Neural cell (in vitro differentiated cells): ENCODE measurements at regions not wholly inside any gene's neighbourhood (a gene's known extent, or its start where the extent isn't known, plus 50 kb on each side); places are given as distances from the start of the nearest gene placed in this dataset.

Experiments
- H2AFZ ChIP-seq: fragments of 200-600, 300-800 bp; sonication (generic), shearing (Covaris generic); 2 replicates; pipeline ENCODE4 v1.6.0; 2014; ENCODE audit warnings: low read depth, mild to moderate bottlenecking, antibody characterized with exemption, low read length, moderate library complexity
- H3F3A ChIP-seq: fragments of 200-600 bp; shearing (Covaris generic); 2 replicates; pipeline ENCODE4 v1.6.1; 2016; ENCODE audit warnings: mild to moderate bottlenecking, moderate library complexity, mixed read lengths, antibody characterized with exemption, low read length; ENCODE audit not compliant: insufficient read depth, poor library complexity, severe bottlenecking
- H3K27ac ChIP-seq: fragments of 200-600, 300-800 bp; sonication (generic), shearing (Covaris generic); 2 replicates; pipeline ENCODE4 v1.5.1; 2014; ENCODE audit warnings: mild to moderate bottlenecking, low read length, moderate library complexity
- H3K27me3 ChIP-seq: fragments of 300-800, 200-600 bp; sonication (generic), shearing (Covaris generic); 2 replicates; pipeline ENCODE4 v1.6.0; 2014; ENCODE audit warnings: mild to moderate bottlenecking, low read depth, low read length, moderate library complexity; ENCODE audit not compliant: insufficient read depth
- H3K36me3 ChIP-seq: fragments of 300-800, 200-600 bp; sonication (generic), shearing (Covaris generic); 2 replicates; pipeline ENCODE4 v1.5.1; 2014; ENCODE audit warnings: mild to moderate bottlenecking, antibody characterized with exemption, low read length, moderate library complexity; ENCODE audit not compliant: insufficient read depth
- H3K4me2 ChIP-seq: fragments of 300-800, 200-600 bp; sonication (generic), shearing (Covaris generic); 2 replicates; pipeline ENCODE4 v1.6.0; 2014; ENCODE audit warnings: mild to moderate bottlenecking, low read length
- H3K4me3 ChIP-seq: fragments of 300-800, 200-600 bp; sonication (generic), shearing (Covaris generic); 2 replicates; pipeline ENCODE4 v1.5.1; 2014; ENCODE audit warnings: mild to moderate bottlenecking, low read length, moderate library complexity
- H3K79me2 ChIP-seq: fragments of 200-600 bp; shearing (Covaris generic); replicated peaks from 2 replicates; pipeline ENCODE4 v1.6.0; 2014; ENCODE audit warnings: mild to moderate bottlenecking, low read length, moderate library complexity; ENCODE audit not compliant: insufficient read depth
- H3K9ac ChIP-seq: fragments of 300-800, 200-600 bp; sonication (generic), shearing (Covaris generic); 2 replicates; pipeline ENCODE4 v1.6.1; 2016; ENCODE audit warnings: mild to moderate bottlenecking, low read length, mixed read lengths
- H3K9me2 ChIP-seq: fragments of 200-600 bp; shearing (Covaris generic); 2 replicates; pipeline ENCODE4 v1.6.1; 2016; ENCODE audit warnings: mild to moderate bottlenecking, low read length, mixed read lengths; ENCODE audit not compliant: insufficient read depth
- H3K9me3 ChIP-seq: fragments of 200-600, 300-800 bp; sonication (generic), shearing (Covaris generic); 2 replicates; pipeline ENCODE4 v1.6.1; 2016; ENCODE audit warnings: mild to moderate bottlenecking, mixed run types, low read length, moderate library complexity, mixed read lengths
- H4K20me1 ChIP-seq: fragments of 200-600 bp; shearing (Covaris generic); 2 replicates; pipeline ENCODE4 v1.6.1; 2016; ENCODE audit warnings: mild to moderate bottlenecking, mixed run types; ENCODE audit not compliant: insufficient read depth
- EP300 ChIP-seq: fragments of 450-650 bp; conservative IDR thresholded peaks from 2 replicates; pipeline ENCODE4 v1.6.1; 2014; ENCODE audit warnings: antibody characterized with exemption, mild to moderate bottlenecking, moderate library complexity; ENCODE audit not compliant: poor library complexity, severe bottlenecking
- EZH2 ChIP-seq: fragments of 200-600, 300-800 bp; shearing (Covaris generic), sonication (generic); IDR thresholded peaks from 2 replicates; pipeline ENCODE4 v1.6.1; 2014; ENCODE audit warnings: antibody characterized with exemption, low read length, borderline replicate concordance, mild to moderate bottlenecking; ENCODE audit not compliant: insufficient read depth, poor library complexity, severe bottlenecking
- MXI1 ChIP-seq: fragments of 450-650 bp; conservative IDR thresholded peaks from 2 replicates; pipeline ENCODE4 v1.6.1; 2014; ENCODE audit warnings: antibody characterized with exemption, mild to moderate bottlenecking; ENCODE audit not compliant: poor library complexity, severe bottlenecking
- POLR2AphosphoS5 ChIP-seq: IDR thresholded peaks from 2 replicates; pipeline ENCODE4 v1.6.1; 2012
- RAD21 ChIP-seq: fragments of 450-650 bp; conservative IDR thresholded peaks from 2 replicates; pipeline ENCODE4 v1.6.1; 2014; ENCODE audit warnings: antibody characterized with exemption, mild to moderate bottlenecking, moderate library complexity
- SMC3 ChIP-seq: fragments of 450-650 bp; conservative IDR thresholded peaks from 2 replicates; pipeline ENCODE4 v1.6.1; 2014; ENCODE audit warnings: antibody characterized with exemption, mild to moderate bottlenecking, moderate library complexity; ENCODE audit not compliant: poor library complexity
- TAF1 ChIP-seq: IDR thresholded peaks from 2 replicates; pipeline ENCODE4 v1.6.1; 2012; ENCODE audit warnings: low read depth
- TF ChIP-seq, protein P1 (sequence below): IDR thresholded peaks from 2 replicates; pipeline ENCODE4 v1.6.1; 2012; ENCODE audit warnings: borderline replicate concordance
- TF ChIP-seq, protein P2 (sequence below): fragments of 450-650 bp; IDR thresholded peaks from 2 replicates; pipeline ENCODE4 v1.5.1; 2014; ENCODE audit warnings: antibody characterized with exemption, mild to moderate bottlenecking, moderate library complexity; ENCODE audit not compliant: poor library complexity, severe bottlenecking

DNA sequence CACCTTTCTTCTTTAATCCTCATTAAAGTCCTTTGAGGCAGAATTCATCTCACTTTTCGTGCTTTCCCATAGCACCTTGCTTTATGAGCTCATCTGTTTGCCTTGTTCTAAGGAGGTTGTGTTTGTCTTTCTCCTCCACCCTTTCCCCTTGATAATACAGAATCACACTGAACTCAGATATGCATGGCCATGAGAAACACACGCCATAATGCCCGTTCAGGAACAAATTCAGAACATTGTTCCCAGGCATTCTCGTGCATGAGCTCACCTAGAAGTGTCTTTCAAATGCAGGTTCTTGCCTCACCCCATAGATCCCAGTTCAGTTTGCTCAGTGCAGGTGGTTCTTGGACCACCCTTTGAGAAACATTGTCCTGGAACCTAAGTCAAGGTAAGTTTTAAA, 71.1 kb downstream of the TMEM114 start:
- Histone ChIP-seq H4K20me1 (no peaks in the 10 kb centered on the region), H3K4me3 (no peak overlapping the region), H3K79me2 (no peaks in the 10 kb centered on the region), H3K27me3 (no peaks in the 10 kb centered on the region), H3K27ac (no peak overlapping the region), H3K4me2 (no peak overlapping the region), H3K36me3 (no peaks in the 10 kb centered on the region), H3K9ac (no peak overlapping the region), H2AFZ (no peak overlapping the region), H3F3A (no peaks in the 10 kb centered on the region), H3K9me3 (no peaks in the 10 kb centered on the region), H3K9me2 (no peaks in the 10 kb centered on the region)
- TF ChIP-seq MXI1 (no peak), RAD21 (no peak), EP300 (no peak), POLR2AphosphoS5 (no peak), EZH2 (no peak)
- TF ChIP-seq, protein P1, sequence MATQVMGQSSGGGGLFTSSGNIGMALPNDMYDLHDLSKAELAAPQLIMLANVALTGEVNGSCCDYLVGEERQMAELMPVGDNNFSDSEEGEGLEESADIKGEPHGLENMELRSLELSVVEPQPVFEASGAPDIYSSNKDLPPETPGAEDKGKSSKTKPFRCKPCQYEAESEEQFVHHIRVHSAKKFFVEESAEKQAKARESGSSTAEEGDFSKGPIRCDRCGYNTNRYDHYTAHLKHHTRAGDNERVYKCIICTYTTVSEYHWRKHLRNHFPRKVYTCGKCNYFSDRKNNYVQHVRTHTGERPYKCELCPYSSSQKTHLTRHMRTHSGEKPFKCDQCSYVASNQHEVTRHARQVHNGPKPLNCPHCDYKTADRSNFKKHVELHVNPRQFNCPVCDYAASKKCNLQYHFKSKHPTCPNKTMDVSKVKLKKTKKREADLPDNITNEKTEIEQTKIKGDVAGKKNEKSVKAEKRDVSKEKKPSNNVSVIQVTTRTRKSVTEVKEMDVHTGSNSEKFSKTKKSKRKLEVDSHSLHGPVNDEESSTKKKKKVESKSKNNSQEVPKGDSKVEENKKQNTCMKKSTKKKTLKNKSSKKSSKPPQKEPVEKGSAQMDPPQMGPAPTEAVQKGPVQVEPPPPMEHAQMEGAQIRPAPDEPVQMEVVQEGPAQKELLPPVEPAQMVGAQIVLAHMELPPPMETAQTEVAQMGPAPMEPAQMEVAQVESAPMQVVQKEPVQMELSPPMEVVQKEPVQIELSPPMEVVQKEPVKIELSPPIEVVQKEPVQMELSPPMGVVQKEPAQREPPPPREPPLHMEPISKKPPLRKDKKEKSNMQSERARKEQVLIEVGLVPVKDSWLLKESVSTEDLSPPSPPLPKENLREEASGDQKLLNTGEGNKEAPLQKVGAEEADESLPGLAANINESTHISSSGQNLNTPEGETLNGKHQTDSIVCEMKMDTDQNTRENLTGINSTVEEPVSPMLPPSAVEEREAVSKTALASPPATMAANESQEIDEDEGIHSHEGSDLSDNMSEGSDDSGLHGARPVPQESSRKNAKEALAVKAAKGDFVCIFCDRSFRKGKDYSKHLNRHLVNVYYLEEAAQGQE: no peak
- TF ChIP-seq, protein P2, sequence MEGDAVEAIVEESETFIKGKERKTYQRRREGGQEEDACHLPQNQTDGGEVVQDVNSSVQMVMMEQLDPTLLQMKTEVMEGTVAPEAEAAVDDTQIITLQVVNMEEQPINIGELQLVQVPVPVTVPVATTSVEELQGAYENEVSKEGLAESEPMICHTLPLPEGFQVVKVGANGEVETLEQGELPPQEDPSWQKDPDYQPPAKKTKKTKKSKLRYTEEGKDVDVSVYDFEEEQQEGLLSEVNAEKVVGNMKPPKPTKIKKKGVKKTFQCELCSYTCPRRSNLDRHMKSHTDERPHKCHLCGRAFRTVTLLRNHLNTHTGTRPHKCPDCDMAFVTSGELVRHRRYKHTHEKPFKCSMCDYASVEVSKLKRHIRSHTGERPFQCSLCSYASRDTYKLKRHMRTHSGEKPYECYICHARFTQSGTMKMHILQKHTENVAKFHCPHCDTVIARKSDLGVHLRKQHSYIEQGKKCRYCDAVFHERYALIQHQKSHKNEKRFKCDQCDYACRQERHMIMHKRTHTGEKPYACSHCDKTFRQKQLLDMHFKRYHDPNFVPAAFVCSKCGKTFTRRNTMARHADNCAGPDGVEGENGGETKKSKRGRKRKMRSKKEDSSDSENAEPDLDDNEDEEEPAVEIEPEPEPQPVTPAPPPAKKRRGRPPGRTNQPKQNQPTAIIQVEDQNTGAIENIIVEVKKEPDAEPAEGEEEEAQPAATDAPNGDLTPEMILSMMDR: no peak

DNA sequence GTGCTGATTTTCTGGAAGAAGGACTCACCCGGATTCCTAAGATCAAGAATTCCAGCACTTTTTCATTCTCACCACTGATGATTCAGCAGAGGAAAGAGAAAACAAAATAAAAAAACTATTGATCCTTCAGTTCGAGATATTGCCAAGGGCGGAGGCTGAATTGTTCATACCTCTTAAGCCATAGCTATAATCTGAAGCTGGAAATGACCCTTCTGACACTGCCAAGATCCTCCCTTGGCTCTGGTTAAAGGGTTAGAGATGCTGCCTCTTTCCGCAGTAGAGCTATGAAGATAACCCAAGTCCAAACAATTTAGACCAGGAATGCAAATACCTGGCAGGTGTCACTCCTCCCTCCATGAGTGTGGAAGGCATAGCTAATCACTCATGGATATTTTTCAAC, 73.0 kb downstream of the TMEM114 start:
- no peaks in the 10 kb centered on the region for H3F3A ChIP-seq
- TF ChIP-seq MXI1: no peak

DNA sequence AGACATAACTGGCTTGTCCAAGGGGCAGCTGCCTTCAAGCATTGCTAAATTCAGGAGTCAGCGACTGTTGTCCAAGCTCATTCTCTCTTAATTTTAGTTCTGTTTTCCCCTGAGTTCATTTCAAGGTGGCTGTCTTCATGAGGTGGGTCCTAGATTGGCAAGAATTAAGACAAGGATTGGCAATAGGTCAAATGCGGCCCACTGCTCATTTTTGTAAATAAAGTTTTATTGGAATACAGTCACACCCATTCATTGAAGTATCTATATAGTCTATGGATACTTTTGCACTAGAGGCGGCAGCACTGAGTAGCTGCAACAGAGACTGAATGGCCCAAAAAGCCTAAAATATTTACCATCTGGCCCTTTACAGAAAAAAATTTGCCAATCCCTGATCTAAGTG, 73.8 kb downstream of the TMEM114 start:
- H4K20me1 ChIP-seq: no peaks in the 10 kb centered on the region
- H3K4me2 ChIP-seq: no peak overlapping the region
- H3F3A ChIP-seq: no peaks in the 10 kb centered on the region
- H3K4me3 ChIP-seq: no peak overlapping the region
- H3K79me2 ChIP-seq: no peaks in the 10 kb centered on the region
- H3K9me2 ChIP-seq: no peaks in the 10 kb centered on the region
- H3K27me3 ChIP-seq: no peaks in the 10 kb centered on the region
- TF ChIP-seq SMC3: no peak
- TF ChIP-seq POLR2AphosphoS5: no peak
- TF ChIP-seq, protein P1: no peak
- TF ChIP-seq MXI1: no peak
- TF ChIP-seq TAF1: no peak
- TF ChIP-seq EP300: no peak
- TF ChIP-seq, protein P2: no peak
- no peak for TF ChIP-seq RAD21
- TF ChIP-seq EZH2: no peak
- H2AFZ ChIP-seq: no peak overlapping the region
- H3K36me3 ChIP-seq: no peaks in the 10 kb centered on the region
- no peak overlapping the region for H3K27ac ChIP-seq
- no peaks in the 10 kb centered on the region for H3K9me3 ChIP-seq
- no peak overlapping the region for H3K9ac ChIP-seq

More for the DNA sequence above, 73.0 kb downstream of the TMEM114 start:
- H4K20me1 ChIP-seq: no peaks in the 10 kb centered on the region
- no peak overlapping the region for H3K27ac ChIP-seq
- H3K4me2 ChIP-seq: no peak overlapping the region
- H3K4me3 ChIP-seq: no peak overlapping the region
- H3K9me2 ChIP-seq: no peaks in the 10 kb centered on the region
- no peaks in the 10 kb centered on the region for H3K79me2 ChIP-seq
- no peak overlapping the region for H2AFZ ChIP-seq
- no peaks in the 10 kb centered on the region for H3K27me3 ChIP-seq
- no peak overlapping the region for H3K9ac ChIP-seq
- H3K9me3 ChIP-seq: no peaks in the 10 kb centered on the region
- no peaks in the 10 kb centered on the region for H3K36me3 ChIP-seq
